HFF-Myc (cell line): ENCODE measurements at regions not wholly inside any gene's neighbourhood (a gene's known extent, or its start where the extent isn't known, plus 50 kb on each side); places are given as distances from the start of the nearest gene placed in this dataset.

Experiments
- DNase-seq: peaks from one replicate; pipeline ENCODE4 v3.0.0-alpha.2; 2011; ENCODE audit warnings: low read depth; ENCODE audit errors: extremely low read depth
- H3K4me3 ChIP-seq: replicated peaks from 2 replicates; pipeline ENCODE4 v1.5.1; 2011; ENCODE audit warnings: low read depth, mild to moderate bottlenecking, control low read depth, low read length
- CTCF ChIP-seq: IDR thresholded peaks from 2 replicates; pipeline ENCODE4 v1.5.1; 2012; ENCODE audit warnings: mild to moderate bottlenecking, low read depth, low read length, control low read depth; ENCODE audit errors: missing control alignments

- TF ChIP-seq CTCF = no peak
- DNase-seq = no peak
- no peak overlapping the region for H3K4me3 ChIP-seq
Measured at GRCh38 chr11:8763070-8763685, 80.6 kb downstream of the RPL27A start.

DNA sequence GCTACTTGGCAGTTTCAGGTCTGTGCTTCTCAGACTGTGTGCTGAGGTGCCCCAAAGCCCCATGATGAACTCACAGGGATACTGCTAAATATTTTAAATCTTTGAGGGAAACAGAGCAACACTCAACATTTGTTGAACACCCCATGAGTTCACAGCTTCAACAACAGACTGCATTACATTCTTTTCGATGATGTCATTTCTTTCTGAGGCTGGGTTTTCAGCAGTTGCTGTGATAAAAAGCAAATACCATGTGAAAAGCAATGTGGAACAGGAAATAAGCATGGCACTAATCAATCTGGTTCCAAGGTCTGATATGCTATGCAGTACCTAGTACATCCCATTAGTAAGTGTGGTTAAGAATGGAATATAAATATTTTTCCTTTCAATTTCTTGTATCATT lies 82.7 kb downstream of the RPL27A start:
- no peak overlapping the region for H3K4me3 ChIP-seq
- DNase-seq = no peak
- TF ChIP-seq CTCF = no peak

- no peak for DNase-seq
- no peak for TF ChIP-seq CTCF
- H3K4me3 ChIP-seq = no peak overlapping the region
Measured at GRCh38 chr11:8766043-8766987, 83.7 kb downstream of the RPL27A start.

GRCh38 chr11:8766988-8767374 lies 84.4 kb downstream of the RPL27A start:
- no peak for TF ChIP-seq CTCF

GRCh38 chr11:8767466-8768142 lies 85.0 kb downstream of the RPL27A start:
- no peak overlapping the region for H3K4me3 ChIP-seq
- no peak for TF ChIP-seq CTCF
- DNase-seq = no peak

More at GRCh38 chr11:8766988-8767374, 84.4 kb downstream of the RPL27A start:
- H3K4me3 ChIP-seq = no peak overlapping the region
- DNase-seq = no peak

DNA sequence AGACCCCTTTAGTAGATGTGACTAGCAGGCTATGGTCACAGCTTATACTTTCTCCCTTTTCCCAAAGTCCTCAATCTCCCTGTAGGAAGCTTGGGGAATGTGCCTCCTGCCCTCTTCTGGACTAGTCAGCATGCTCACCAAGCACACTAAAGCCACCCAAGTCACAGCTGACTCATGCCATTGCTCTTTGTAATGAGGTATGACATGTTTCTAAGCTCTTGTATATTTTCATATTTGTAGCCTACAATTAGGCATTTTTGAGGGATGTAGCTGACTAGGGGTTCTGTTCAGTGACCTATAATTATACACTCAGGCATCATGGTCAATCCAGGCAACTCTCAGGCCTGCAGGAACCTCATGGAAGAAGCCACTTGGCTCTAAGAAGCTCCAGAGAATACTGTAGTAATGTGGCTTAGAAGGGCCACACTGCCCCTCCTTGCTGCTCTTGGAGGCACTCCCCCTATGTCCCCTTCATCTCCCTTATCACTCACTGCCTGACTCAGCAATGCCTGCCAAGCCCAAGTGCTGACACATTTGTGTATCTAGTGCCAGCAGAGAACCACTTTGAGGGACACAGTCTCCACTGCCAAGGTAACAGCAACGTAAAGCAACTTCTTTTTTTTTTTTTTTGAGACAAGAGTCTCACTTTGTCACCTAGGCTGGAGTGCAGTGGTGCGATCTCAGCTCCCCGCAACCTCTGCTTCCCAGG lies 86.2 kb downstream of the RPL27A start:
- DNase-seq = no peak
- TF ChIP-seq CTCF = peak; percentile 4
- no peak overlapping the region for H3K4me3 ChIP-seq
